ENCODE measurements at regions not wholly inside any gene's neighbourhood (a gene's known extent, or its start where the extent isn't known, plus 50 kb on each side); places are given as distances from the start of the nearest gene placed in this dataset.
"Not testable (repeated sequence)": the region's sequence is repeated elsewhere in the genome, so short reads cannot be mapped to it uniquely, and the experiment has no call there.

GRCh38 chr12:131576734-131577133 is 134.2 kb upstream of the SFSWAP start:
- DNase-seq (ENCODE audit: low read depth) = not testable (repeated sequence)

DNA sequence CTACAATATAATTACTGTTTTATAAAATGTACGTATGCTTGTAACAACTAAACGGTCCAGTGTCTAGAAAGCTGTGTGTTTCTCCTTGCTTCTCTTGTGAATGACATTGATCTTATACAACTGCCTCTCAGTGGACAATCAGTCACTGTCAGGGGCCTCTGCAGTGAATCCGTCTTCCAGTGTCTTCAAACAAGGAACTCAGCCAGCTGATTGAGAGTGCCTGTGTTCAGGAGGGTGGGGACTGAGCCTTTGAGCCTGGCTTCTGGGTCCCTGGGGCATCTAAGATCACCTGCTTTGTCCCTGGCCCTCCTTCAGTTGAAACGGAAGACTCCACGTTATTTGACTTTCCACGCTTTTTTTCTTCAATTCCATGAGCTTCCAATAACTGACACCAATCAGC is 133.1 kb upstream of the SFSWAP start:
- DNase-seq (ENCODE audit: low read depth) = no peak

GRCh38 chr12:131578828-131579470 is 131.9 kb upstream of the SFSWAP start:
- DNase-seq (ENCODE audit: low read depth) = no peak

- DNase-seq (ENCODE audit: low read depth) = no peak
Measured at GRCh38 chr12:131583090-131583712, 127.7 kb upstream of the SFSWAP start.

GRCh38 chr12:131586269-131586668 is 124.6 kb upstream of the SFSWAP start:
- DNase-seq (ENCODE audit: low read depth) = no peak

DNA sequence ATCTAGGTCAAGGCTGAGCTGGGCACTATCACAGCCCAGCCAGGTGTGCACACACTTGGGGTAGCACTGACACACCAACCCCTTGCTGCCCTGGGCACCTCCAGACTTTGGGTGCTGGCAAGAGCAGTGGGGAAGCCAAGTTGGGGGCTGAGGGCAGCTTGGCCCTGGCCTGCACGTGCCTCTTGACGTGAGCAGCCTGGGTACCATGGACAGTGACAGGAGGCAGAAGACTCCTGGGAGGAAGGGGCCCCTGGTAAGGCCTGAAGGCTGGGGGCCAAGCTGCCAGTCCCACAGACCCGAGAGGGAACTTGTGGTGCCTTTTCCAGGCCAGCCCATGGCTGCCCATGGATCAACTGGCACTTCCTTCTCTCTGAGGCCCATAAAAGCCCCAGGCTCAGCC is 124.1 kb upstream of the SFSWAP start:
- no peak for DNase-seq (ENCODE audit: low read depth)

- no peak for DNase-seq (ENCODE audit: low read depth)
Measured at GRCh38 chr12:131587565-131587964, 123.3 kb upstream of the SFSWAP start.

- DNase-seq (ENCODE audit: low read depth) = no peak
Measured at GRCh38 chr12:131589221-131589897, 121.5 kb upstream of the SFSWAP start.

GRCh38 chr12:131589966-131590365 is 120.9 kb upstream of the SFSWAP start:
- no peak for DNase-seq (ENCODE audit: low read depth)

DNA sequence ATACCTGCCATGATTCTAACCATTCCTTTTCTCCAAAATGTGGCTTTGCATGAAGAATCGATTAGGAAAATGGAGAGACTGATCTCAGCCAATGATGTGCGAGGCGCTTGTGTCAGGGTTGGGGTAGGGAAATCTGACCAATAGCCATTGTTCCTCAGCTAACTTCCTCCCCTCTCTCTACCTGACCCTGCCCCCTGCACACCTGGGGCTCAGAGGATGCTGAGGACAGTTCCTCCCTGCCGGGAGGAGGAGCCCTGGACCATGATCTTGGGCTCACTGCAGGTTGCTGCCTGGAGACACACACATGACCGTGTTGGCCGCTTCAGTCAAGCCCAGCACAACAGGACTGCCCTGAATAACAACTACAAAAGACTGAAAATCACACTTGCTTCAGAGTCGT is 119.8 kb upstream of the SFSWAP start:
- DNase-seq (ENCODE audit: low read depth) = no peak

GRCh38 chr12:131591714-131592709 is 118.9 kb upstream of the SFSWAP start:
- DNase-seq (ENCODE audit: low read depth) = no peak

DNA sequence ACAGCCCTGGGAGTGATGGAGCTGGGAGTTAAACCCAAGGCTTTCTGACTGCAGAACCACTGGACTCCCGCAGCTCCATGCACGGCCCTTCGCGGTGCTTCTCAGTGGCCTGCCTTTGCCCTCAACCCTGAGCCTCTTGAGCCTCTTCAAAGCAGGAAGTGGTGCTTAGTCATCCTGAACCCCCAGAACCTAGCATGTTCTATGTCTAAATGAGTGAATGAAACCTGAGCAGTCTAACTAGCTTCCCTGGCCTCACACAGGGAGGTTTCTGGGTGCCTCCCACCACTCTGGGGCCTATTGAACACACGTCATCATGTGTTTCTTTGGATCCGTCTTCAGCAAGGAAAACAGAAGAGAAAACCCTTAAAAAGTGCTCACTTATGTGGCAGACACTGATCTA is 117.9 kb upstream of the SFSWAP start:
- DNase-seq (ENCODE audit: low read depth) = no peak

DNA sequence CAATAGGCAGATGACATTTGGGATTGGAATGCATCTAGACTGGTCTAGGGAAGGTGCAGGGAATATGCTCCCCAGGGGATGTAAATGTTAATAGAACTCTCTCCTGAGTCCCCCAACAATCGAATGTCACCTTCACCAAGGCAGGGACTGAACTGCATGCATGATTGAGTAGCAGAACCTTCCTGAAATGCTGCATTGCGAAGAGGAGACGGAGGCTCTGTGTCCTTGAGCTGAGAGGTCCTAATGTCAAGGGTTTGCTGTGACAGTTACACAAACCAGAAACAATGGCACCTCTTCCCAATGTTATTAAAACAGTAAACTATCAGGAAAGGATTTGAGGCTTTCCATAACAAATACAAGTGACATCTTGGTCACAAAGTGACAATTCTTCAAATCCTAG is 117.5 kb upstream of the SFSWAP start:
- DNase-seq (ENCODE audit: low read depth) = no peak

DNA sequence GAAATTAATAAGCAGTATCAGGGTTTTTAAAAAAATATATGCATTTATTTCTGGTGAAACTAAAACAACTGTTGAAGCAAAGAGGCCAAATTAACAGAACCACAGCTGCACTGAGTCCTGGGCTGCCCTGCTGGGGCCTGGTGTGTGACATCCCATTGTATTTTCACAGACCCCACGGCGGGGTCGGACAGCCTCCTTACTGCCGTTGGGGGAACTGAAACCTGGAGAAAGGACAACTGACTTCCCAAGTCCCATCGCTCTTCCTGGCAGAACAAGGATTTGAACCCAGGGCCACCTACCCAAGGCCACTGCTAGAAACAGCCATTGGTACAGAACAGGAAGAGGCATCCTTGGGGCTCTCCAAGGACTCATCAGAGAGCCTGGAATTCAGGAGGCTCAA is 114.8 kb upstream of the SFSWAP start:
- no peak for DNase-seq (ENCODE audit: low read depth)

DNA sequence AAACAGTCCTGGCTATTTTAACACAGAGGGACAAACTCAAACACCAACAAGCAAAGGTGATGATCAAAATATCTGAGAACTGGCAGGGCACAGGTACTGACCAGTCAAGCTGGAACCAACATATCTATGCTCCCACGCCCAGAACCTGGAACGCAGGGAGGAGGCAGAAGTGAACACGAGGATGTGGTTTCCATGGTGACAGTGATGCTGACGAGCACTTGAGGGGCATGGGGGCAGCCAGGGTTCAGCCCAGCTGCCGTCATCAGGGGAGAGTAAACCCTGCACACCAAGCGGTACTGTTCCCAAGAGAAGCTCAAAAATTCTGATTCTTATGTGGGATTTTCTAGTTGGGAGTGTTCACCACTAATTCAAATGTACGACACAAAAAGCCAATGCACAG is 113.6 kb upstream of the SFSWAP start:
- no peak for DNase-seq (ENCODE audit: low read depth)

DNA sequence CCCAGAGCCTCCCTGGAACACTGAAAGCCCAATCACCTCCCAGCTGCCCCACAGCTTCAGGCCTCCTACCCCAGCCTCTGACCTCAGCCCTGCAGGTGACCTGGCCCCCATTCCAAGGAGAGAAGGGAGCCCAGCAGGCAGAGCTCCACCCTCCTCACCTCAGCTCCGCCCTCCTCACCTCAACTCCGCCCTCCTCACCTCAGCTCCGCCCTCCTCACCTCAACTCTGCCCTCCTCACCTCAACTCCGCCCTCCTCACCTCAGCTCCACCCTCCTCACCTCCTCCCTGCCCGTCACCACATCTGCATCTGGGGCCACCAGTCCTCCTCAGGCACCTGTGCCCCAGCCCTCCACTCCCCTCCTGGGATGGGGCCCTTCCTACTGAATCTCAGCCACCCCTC is 112.2 kb upstream of the SFSWAP start:
- DNase-seq (ENCODE audit: low read depth) = no peak

GRCh38 chr12:131599190-131600159 is 111.4 kb upstream of the SFSWAP start:
- no peak for DNase-seq (ENCODE audit: low read depth)

DNA sequence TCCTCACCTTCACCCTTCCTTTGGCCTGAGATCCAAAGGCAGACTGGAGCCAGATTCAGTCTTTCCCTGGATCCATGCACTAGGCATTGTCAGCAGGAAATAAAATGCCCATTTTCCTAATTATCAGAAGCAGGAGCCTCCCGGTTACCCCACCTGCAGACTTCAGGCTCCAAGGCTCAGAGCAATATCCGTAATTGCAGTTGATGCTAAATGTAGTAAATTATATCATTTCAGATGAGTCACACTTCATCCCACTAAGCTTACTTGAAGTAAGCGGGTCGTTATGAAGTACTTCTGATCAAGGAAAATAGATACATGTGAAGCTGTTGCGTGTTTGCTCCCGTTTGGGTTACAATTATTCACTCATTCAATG is 110.7 kb upstream of the SFSWAP start:
- no peak for DNase-seq (ENCODE audit: low read depth)

DNA sequence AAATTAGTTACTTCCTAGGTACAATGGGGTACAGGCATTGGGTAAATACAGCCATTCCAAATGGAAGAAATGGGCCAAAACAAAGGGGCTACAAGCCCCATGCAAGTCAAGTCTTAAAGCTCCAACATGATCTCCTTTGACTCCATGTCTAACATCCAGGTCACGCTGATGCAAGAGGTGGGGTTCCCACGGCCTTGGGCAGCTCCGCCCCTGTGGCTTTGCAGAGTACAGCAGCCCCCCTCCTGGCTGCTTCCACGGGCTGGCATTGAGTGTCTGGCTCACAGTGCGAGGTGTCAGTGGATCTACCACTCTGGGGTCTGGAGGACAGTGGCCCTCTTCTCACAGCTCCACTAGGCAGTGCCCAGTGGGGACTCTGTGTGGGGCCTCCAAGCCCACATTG is 109.4 kb upstream of the SFSWAP start:
- DNase-seq (ENCODE audit: low read depth) = not testable (repeated sequence)

GRCh38 chr12:131603106-131603938 is 107.6 kb upstream of the SFSWAP start:
- DNase-seq (ENCODE audit: low read depth) = no peak
